Neural progenitor cell (in vitro differentiated cells): ENCODE measurements at regions not wholly inside any gene's neighbourhood (a gene's known extent, or its start where the extent isn't known, plus 50 kb on each side); places are given as distances from the start of the nearest gene placed in this dataset.

ENCODE experiments used
- DNase-seq: peaks from one replicate; pipeline ENCODE4 v3.0.0-alpha.2; 2016; ENCODE audit warnings: low spot score
- H2AFZ ChIP-seq: fragments of 200-600 bp; sonication (generic); replicated peaks from 2 replicates; pipeline ENCODE4 v1.6.1; 2016; ENCODE audit warnings: antibody characterized with exemption
- H3F3A ChIP-seq: fragments of 200-600 bp; sonication (generic); 2 replicates; pipeline ENCODE4 v1.6.1; 2016; ENCODE audit warnings: antibody characterized with exemption, low read depth
- H3K27ac ChIP-seq: fragments of 200-600 bp; sonication (generic); 2 replicates; pipeline ENCODE4 v1.5.1; 2016; ENCODE audit warnings: mild to moderate bottlenecking
- H3K27me3 ChIP-seq: fragments of 200-600 bp; sonication (generic); 2 replicates; pipeline ENCODE4 v1.6.1; 2016; ENCODE audit warnings: mild to moderate bottlenecking, moderate library complexity
- H3K36me3 ChIP-seq: fragments of 200-600 bp; sonication (generic); 2 replicates; pipeline ENCODE4 v1.5.1; 2016
- H3K4me1 ChIP-seq: fragments of 200-600 bp; sonication (generic); 2 replicates; pipeline ENCODE4 v1.6.1; 2016; ENCODE audit warnings: mixed run types
- H3K4me2 ChIP-seq: fragments of 200-600 bp; sonication (generic); 2 replicates; pipeline ENCODE4 v1.6.1; 2016
- H3K4me3 ChIP-seq: fragments of 200-600 bp; sonication (generic); 2 replicates; pipeline ENCODE4 v1.5.1; 2016
- H3K79me2 ChIP-seq: fragments of 200-600 bp; sonication (generic); 2 replicates; pipeline ENCODE4 v1.6.1; 2016; ENCODE audit warnings: low read depth
- H3K9ac ChIP-seq: fragments of 200-600 bp; sonication (generic); 2 replicates; pipeline ENCODE4 v1.6.1; 2016
- H3K9me3 ChIP-seq: fragments of 200-600 bp; sonication (generic); 2 replicates; pipeline ENCODE4 v1.5.1; 2016; ENCODE audit warnings: low read depth
- H4K20me1 ChIP-seq: fragments of 200-600 bp; sonication (generic); 2 replicates; pipeline ENCODE4 v1.6.1; 2016; ENCODE audit warnings: low read depth
- H3K27ac Mint-ChIP-seq: 3 replicates; pipeline ENCODE4 v1.8.0; 2021; ENCODE audit warnings: mixed read lengths
- H3K27me3 Mint-ChIP-seq: 2 replicates; pipeline ENCODE4 v1.8.0; 2022; ENCODE audit warnings: low read depth, mild to moderate bottlenecking, inconsistent platforms, moderate library complexity, mixed read lengths; ENCODE audit not compliant: insufficient read depth
- H3K36me3 Mint-ChIP-seq: 3 replicates; pipeline ENCODE4 v1.8.0; 2021; ENCODE audit warnings: mixed read lengths
- H3K4me1 Mint-ChIP-seq: 3 replicates; pipeline ENCODE4 v1.8.0; 2021; ENCODE audit warnings: mixed read lengths
- H3K4me3 Mint-ChIP-seq: 3 replicates; pipeline ENCODE4 v1.8.0; 2021; ENCODE audit warnings: mild to moderate bottlenecking, moderate library complexity, mixed read lengths
- H3K9me3 Mint-ChIP-seq: 3 replicates; pipeline ENCODE4 v1.8.0; 2020; ENCODE audit warnings: mixed read lengths
- CTCF ChIP-seq: fragments of 200-600 bp; sonication (generic); IDR thresholded peaks from 2 replicates; pipeline ENCODE4 v1.5.1; 2017; ENCODE audit warnings: antibody characterized with exemption, mild to moderate bottlenecking
- EZH2 ChIP-seq: fragments of 200-600 bp; sonication (generic); IDR thresholded peaks from 2 replicates; pipeline ENCODE4 v1.6.1; 2017; ENCODE audit warnings: antibody characterized with exemption, mild to moderate bottlenecking, moderate library complexity
- EZH2phosphoT487 ChIP-seq: fragments of 200-600 bp; sonication (generic); IDR thresholded peaks from 2 replicates; pipeline ENCODE4 v1.6.1; 2017; ENCODE audit warnings: antibody characterized with exemption

- Mint-ChIP-seq H3K36me3 (no peaks in the 10 kb centered on the region), H3K27ac (no peak overlapping the region)
Measured at GRCh38 chr18:49693717-49694005, 119.7 kb downstream of the ACAA2 start.

GRCh38 chr18:49692906-49693716, 120.2 kb downstream of the ACAA2 start:
- no peak for DNase-seq
- Histone ChIP-seq H3K4me3 (no peak overlapping the region), H3F3A (no peaks in the 10 kb centered on the region), H3K79me2 (no peaks in the 10 kb centered on the region), H3K27me3 (no peaks in the 10 kb centered on the region), H3K4me1 (peaks cover 2% of the 10 kb centered on the region), H3K9ac (no peak overlapping the region), H3K36me3 (no peaks in the 10 kb centered on the region), H3K9me3 (no peaks in the 10 kb centered on the region), H2AFZ (no peak overlapping the region), H4K20me1 (no peaks in the 10 kb centered on the region), H3K4me2 (no peak overlapping the region), H3K27ac (no peak overlapping the region)
- Mint-ChIP-seq H3K4me1 (peaks cover 35% of the 10 kb centered on the region), H3K4me3 (no peak overlapping the region), H3K9me3 (peaks cover 4% of the 10 kb centered on the region), H3K36me3 (no peaks in the 10 kb centered on the region), H3K27me3 (peaks cover 6% of the 10 kb centered on the region), H3K27ac (peak overlapping the region; percentile 13)
- TF ChIP-seq EZH2 (no peak), EZH2phosphoT487 (no peak), CTCF (no peak)

More at GRCh38 chr18:49693717-49694005, 119.7 kb downstream of the ACAA2 start:
- H4K20me1 ChIP-seq = no peaks in the 10 kb centered on the region
- H3K36me3 ChIP-seq = no peaks in the 10 kb centered on the region
- Mint-ChIP-seq H3K4me1 (peaks cover 40% of the 10 kb centered on the region), H3K27me3 (peaks cover 6% of the 10 kb centered on the region), H3K4me3 (no peak overlapping the region), H3K9me3 (peaks cover 4% of the 10 kb centered on the region)
- H3K27me3 ChIP-seq = no peaks in the 10 kb centered on the region
- H3K4me1 ChIP-seq = peaks cover 2% of the 10 kb centered on the region
- no peak overlapping the region for H2AFZ ChIP-seq
- H3K9ac ChIP-seq = no peak overlapping the region
- no peaks in the 10 kb centered on the region for H3F3A ChIP-seq
- no peaks in the 10 kb centered on the region for H3K9me3 ChIP-seq
- no peak overlapping the region for H3K4me3 ChIP-seq
- H3K4me2 ChIP-seq = no peak overlapping the region
- no peak overlapping the region for H3K27ac ChIP-seq
- no peaks in the 10 kb centered on the region for H3K79me2 ChIP-seq
- DNase-seq = no peak
- TF ChIP-seq EZH2 (no peak), CTCF (no peak), EZH2phosphoT487 (no peak)

GRCh38 chr18:49691177-49691608, 122.1 kb downstream of the ACAA2 start:
- Histone ChIP-seq H3K9ac (no peak overlapping the region), H3K27ac (no peak overlapping the region), H3K4me3 (no peak overlapping the region)

More at GRCh38 chr18:49691177-49691608, 122.1 kb downstream of the ACAA2 start:
- peaks cover 6% of the 10 kb centered on the region for H3K27me3 Mint-ChIP-seq
- H3K9me3 ChIP-seq = no peaks in the 10 kb centered on the region
- no peak overlapping the region for H3K27ac Mint-ChIP-seq
- no peaks in the 10 kb centered on the region for H3F3A ChIP-seq
- H4K20me1 ChIP-seq = no peaks in the 10 kb centered on the region
- H3K4me1 Mint-ChIP-seq = peaks cover 18% of the 10 kb centered on the region
- no peaks in the 10 kb centered on the region for H3K36me3 Mint-ChIP-seq
- no peaks in the 10 kb centered on the region for H3K79me2 ChIP-seq
- H3K27me3 ChIP-seq = no peaks in the 10 kb centered on the region
- H2AFZ ChIP-seq = no peak overlapping the region
- H3K9me3 Mint-ChIP-seq = peaks cover 4% of the 10 kb centered on the region
- no peaks in the 10 kb centered on the region for H3K4me1 ChIP-seq
- no peak overlapping the region for H3K4me3 Mint-ChIP-seq
- no peak for DNase-seq
- H3K4me2 ChIP-seq = no peak overlapping the region
- TF ChIP-seq CTCF (no peak), EZH2 (no peak), EZH2phosphoT487 (no peak)
- no peaks in the 10 kb centered on the region for H3K36me3 ChIP-seq
